Progenitor cell of endocrine pancreas (in vitro differentiated cells): ENCODE measurements at regions not wholly inside any gene's neighbourhood (a gene's known extent, or its start where the extent isn't known, plus 50 kb on each side); places are given as distances from the start of the nearest gene placed in this dataset.
"Not testable (repeated sequence)": the region's sequence is repeated elsewhere in the genome, so short reads cannot be mapped to it uniquely, and the experiment has no call there.

Source experiments
- DNase-seq: peaks from one replicate; pipeline ENCODE4 v3.0.0; 2021; ENCODE audit warnings: low spot score; ENCODE audit not compliant: unreplicated experiment
- H3K27ac Mint-ChIP-seq: 2 replicates; pipeline ENCODE4 v1.8.0; 2021; ENCODE audit warnings: mild to moderate bottlenecking, moderate library complexity, mixed read lengths
- H3K27me3 Mint-ChIP-seq: 2 replicates; pipeline ENCODE4 v1.8.0; 2021; ENCODE audit warnings: mixed read lengths
- H3K36me3 Mint-ChIP-seq: 2 replicates; pipeline ENCODE4 v1.8.0; 2022; ENCODE audit warnings: mixed read lengths; ENCODE audit not compliant: insufficient read depth
- H3K4me1 Mint-ChIP-seq: 2 replicates; pipeline ENCODE4 v1.8.0; 2021; ENCODE audit warnings: low read depth, mixed read lengths
- H3K4me3 Mint-ChIP-seq: 2 replicates; pipeline ENCODE4 v1.8.0; 2021; ENCODE audit warnings: low read depth, mild to moderate bottlenecking, moderate library complexity, mixed read lengths
- H3K9me3 Mint-ChIP-seq: 2 replicates; pipeline ENCODE4 v1.8.0; 2021; ENCODE audit warnings: low read depth, mixed read lengths
- TF ChIP-seq, protein P1 (sequence below): fragments of 200-600 bp; sonication (generic); IDR thresholded peaks from one replicate; pipeline ENCODE4 v1.5.0; 2021; ENCODE audit warnings: antibody characterized with exemption, mild to moderate bottlenecking; ENCODE audit not compliant: unreplicated experiment

GRCh38 chr5:127187706-127188105 is 102.9 kb upstream of the MEGF10 start:
- H3K9me3 Mint-ChIP-seq, result no peaks in the 10 kb centered on the region
- H3K27ac Mint-ChIP-seq, result no peak overlapping the region
- no peaks in the 10 kb centered on the region for H3K36me3 Mint-ChIP-seq
- peaks cover 4% of the 10 kb centered on the region for H3K4me1 Mint-ChIP-seq
- H3K27me3 Mint-ChIP-seq, result no peaks in the 10 kb centered on the region
- H3K4me3 Mint-ChIP-seq, result no peak overlapping the region
- no peak for DNase-seq
- TF ChIP-seq, protein P1, sequence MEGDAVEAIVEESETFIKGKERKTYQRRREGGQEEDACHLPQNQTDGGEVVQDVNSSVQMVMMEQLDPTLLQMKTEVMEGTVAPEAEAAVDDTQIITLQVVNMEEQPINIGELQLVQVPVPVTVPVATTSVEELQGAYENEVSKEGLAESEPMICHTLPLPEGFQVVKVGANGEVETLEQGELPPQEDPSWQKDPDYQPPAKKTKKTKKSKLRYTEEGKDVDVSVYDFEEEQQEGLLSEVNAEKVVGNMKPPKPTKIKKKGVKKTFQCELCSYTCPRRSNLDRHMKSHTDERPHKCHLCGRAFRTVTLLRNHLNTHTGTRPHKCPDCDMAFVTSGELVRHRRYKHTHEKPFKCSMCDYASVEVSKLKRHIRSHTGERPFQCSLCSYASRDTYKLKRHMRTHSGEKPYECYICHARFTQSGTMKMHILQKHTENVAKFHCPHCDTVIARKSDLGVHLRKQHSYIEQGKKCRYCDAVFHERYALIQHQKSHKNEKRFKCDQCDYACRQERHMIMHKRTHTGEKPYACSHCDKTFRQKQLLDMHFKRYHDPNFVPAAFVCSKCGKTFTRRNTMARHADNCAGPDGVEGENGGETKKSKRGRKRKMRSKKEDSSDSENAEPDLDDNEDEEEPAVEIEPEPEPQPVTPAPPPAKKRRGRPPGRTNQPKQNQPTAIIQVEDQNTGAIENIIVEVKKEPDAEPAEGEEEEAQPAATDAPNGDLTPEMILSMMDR, result no peak

DNA sequence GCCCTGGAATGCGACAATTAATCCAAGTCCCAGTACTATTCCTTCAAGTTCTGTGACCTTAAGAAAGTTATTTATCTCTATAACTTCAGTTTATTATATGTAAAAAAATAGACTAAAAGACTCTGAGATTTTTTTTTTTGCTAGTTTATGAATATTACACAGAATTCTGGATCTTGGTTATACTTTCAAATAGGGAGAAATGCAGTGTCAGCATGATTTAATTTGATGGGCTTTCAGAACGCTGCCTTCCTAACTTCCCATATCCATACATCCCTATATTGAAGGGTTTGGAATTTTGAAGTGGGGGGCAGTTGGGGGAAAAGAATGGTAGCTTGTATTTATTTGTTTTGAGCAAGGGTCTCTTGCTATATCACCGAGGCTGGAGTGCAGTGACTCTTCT is 98.4 kb upstream of the MEGF10 start:
- no peak overlapping the region for H3K4me3 Mint-ChIP-seq
- TF ChIP-seq, protein P1, result no peak

DNA sequence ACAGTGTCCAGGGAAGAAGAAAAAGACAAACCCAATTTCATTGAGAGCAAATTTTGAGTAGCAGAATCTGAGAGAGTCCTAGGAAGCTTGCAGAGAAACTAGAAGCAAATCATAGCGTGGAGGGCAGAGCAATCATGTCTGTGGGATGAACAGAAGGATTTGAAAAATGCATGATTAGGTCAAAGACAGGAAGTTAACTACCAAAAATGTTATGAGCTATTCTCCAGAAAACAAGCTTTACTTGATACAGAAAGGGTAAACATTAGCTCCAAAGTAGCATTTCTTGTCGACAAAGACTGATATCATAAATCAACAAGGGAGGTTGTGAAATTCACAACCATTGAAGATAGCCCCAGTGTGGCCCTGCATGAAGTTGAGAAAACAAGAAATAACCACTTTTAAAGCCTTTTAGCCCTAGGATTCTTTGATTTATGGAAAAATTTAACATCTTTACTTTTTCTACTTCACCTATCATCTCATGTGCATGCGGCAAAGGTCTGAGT is 97.7 kb upstream of the MEGF10 start:
- DNase-seq, result no peak
- H3K4me3 Mint-ChIP-seq, result no peak overlapping the region
- H3K9me3 Mint-ChIP-seq, result no peaks in the 10 kb centered on the region
- H3K27me3 Mint-ChIP-seq, result no peaks in the 10 kb centered on the region
- no peaks in the 10 kb centered on the region for H3K36me3 Mint-ChIP-seq
- H3K4me1 Mint-ChIP-seq, result peaks cover 21% of the 10 kb centered on the region
- TF ChIP-seq, protein P1, result no peak
- H3K27ac Mint-ChIP-seq, result no peak overlapping the region

More for the DNA sequence above, 98.4 kb upstream of the MEGF10 start:
- H3K36me3 Mint-ChIP-seq, result no peaks in the 10 kb centered on the region
- H3K27ac Mint-ChIP-seq, result no peak overlapping the region
- no peaks in the 10 kb centered on the region for H3K27me3 Mint-ChIP-seq
- no peak for DNase-seq
- peaks cover 20% of the 10 kb centered on the region for H3K4me1 Mint-ChIP-seq
- H3K9me3 Mint-ChIP-seq, result no peaks in the 10 kb centered on the region

GRCh38 chr5:127196042-127196441 is 94.6 kb upstream of the MEGF10 start:
- Mint-ChIP-seq H3K36me3 (peaks cover 2% of the 10 kb centered on the region), H3K9me3 (peaks cover 18% of the 10 kb centered on the region)
- TF ChIP-seq, protein P1, result no peak

DNA sequence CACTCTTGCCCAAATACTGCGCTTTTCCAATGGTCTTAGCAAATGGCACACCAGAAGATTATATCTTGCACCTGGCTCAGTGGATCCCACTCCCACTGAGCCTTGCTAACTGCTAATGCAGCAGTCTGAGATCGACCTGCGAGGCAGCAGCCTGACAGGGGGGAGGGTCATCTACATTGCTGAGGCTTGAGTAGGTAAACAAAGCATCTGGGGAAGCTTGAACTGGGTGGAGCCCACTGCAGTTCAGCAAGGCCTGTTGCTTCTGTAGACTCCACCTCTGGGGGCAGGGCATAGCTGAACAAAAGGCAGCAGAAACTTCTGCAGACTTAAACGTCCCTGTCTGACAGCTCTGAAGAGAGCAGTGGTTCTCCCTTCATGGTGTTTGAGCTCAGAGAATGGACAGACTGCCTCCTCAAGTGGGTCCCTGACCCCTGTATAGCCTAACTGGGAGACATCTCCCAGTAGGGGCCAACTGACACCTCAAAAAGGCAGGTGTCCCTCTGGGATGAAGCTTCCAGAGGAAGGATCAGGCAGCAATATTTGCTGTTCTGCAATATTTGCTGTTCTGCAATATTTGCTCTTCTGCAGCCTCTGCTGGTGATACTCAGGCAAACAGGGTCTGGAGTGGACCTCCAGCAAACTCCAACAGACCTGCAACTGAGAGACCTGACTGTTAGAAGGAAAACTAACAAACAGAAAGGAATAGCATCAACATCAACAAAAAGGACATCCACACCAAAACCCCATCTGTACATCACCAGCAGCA is 93.0 kb upstream of the MEGF10 start:
- H3K4me3 Mint-ChIP-seq, H3K36me3 Mint-ChIP-seq, H3K27ac Mint-ChIP-seq, H3K27me3 Mint-ChIP-seq: not testable (repeated sequence)
- peak; percentile 9 for DNase-seq
- H3K4me1 Mint-ChIP-seq, result peaks cover 18% of the 10 kb centered on the region
- H3K9me3 Mint-ChIP-seq, result peaks cover 22% of the 10 kb centered on the region

More at GRCh38 chr5:127196042-127196441, 94.6 kb upstream of the MEGF10 start:
- H3K4me3 Mint-ChIP-seq, result no peak overlapping the region
- no peak for DNase-seq
- peaks cover 21% of the 10 kb centered on the region for H3K4me1 Mint-ChIP-seq
- no peaks in the 10 kb centered on the region for H3K27me3 Mint-ChIP-seq
- H3K27ac Mint-ChIP-seq, result no peak overlapping the region

DNA sequence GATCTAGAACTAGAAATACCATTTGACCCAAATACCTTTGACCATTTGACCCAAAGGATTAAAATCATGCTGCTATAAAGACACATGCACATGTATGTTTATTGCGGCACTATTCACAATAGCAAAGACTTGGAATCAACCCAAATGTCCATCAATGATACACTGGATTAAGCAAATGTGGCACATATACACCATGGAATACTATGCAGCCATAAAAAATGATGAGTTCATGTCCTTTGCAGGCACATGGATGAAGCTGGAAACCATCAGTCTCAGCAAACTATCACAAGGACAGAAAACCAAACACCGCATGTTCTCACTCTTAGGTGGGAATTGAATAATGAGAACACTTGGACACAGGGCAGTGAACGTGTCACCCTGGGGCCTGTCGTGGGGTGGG is 87.9 kb upstream of the MEGF10 start:
- H3K9me3 Mint-ChIP-seq, result peaks cover 22% of the 10 kb centered on the region
- not testable (repeated sequence) for DNase-seq, H3K4me1 Mint-ChIP-seq, H3K4me3 Mint-ChIP-seq, H3K27ac Mint-ChIP-seq, H3K36me3 Mint-ChIP-seq, H3K27me3 Mint-ChIP-seq
